ENCODE measurements at regions not wholly inside any gene's neighbourhood (a gene's known extent, or its start where the extent isn't known, plus 50 kb on each side); places are given as distances from the start of the nearest gene placed in this dataset.
A peak's percentile ranks its signal among the peaks of the same experiment; 100 is the strongest.

- H3K4me3 ChIP-seq (ENCODE audit: low read depth, low read length), result no peak overlapping the region
- no peaks in the 10 kb centered on the region for H3K27me3 ChIP-seq (ENCODE audit: control insufficient read depth, insufficient read depth, low read length)
- FAIRE-seq (no peak), DNase-seq (ENCODE audit: low read depth) (no peak)
- TF ChIP-seq CTCF (IDR thresholded peaks at IDR 0.05; ENCODE audit: insufficient read depth, low read length, severe bottlenecking), result no peak
- no peaks in the 10 kb centered on the region for H3K36me3 ChIP-seq (ENCODE audit: control insufficient read depth, insufficient read depth, low read length)
Observed at GRCh38 chr16:63856537-63856936, 1265.3 kb downstream of the CDH11 start.

GRCh38 chr16:63850979-63851378, 1270.9 kb downstream of the CDH11 start:
- DNase-seq (ENCODE audit: low read depth) (no peak), FAIRE-seq (no peak)
- H3K27me3 ChIP-seq (ENCODE audit: control insufficient read depth, insufficient read depth, low read length), result no peaks in the 10 kb centered on the region
- TF ChIP-seq CTCF (IDR thresholded peaks at IDR 0.05; ENCODE audit: insufficient read depth, low read length, severe bottlenecking), result no peak
- no peak overlapping the region for H3K4me3 ChIP-seq (ENCODE audit: low read depth, low read length)
- H3K36me3 ChIP-seq (ENCODE audit: control insufficient read depth, insufficient read depth, low read length), result no peaks in the 10 kb centered on the region

GRCh38 chr16:63841271-63841670, 1280.6 kb downstream of the CDH11 start:
- no peaks in the 10 kb centered on the region for H3K27me3 ChIP-seq (ENCODE audit: control insufficient read depth, insufficient read depth, low read length)
- no peaks in the 10 kb centered on the region for H3K36me3 ChIP-seq (ENCODE audit: control insufficient read depth, insufficient read depth, low read length)
- no peak overlapping the region for H3K4me3 ChIP-seq (ENCODE audit: low read depth, low read length)
- TF ChIP-seq CTCF (IDR thresholded peaks at IDR 0.05; ENCODE audit: insufficient read depth, low read length, severe bottlenecking), result no peak
- FAIRE-seq (no peak), DNase-seq (ENCODE audit: low read depth) (no peak)

- FAIRE-seq, result no peak
- Histone ChIP-seq H3K27me3 (ENCODE audit: control insufficient read depth, insufficient read depth, low read length) (no peaks in the 10 kb centered on the region), H3K36me3 (ENCODE audit: control insufficient read depth, insufficient read depth, low read length) (no peaks in the 10 kb centered on the region), H3K4me3 (ENCODE audit: low read depth, low read length) (no peak overlapping the region)
- DNase-seq (ENCODE audit: low read depth), result no peak
- no peak for TF ChIP-seq CTCF (IDR thresholded peaks at IDR 0.05; ENCODE audit: insufficient read depth, low read length, severe bottlenecking)
Observed at GRCh38 chr16:63830061-63830460, 1291.8 kb downstream of the CDH11 start.

GRCh38 chr16:63822818-63823217, 1299.0 kb downstream of the CDH11 start:
- no peak for TF ChIP-seq CTCF (IDR thresholded peaks at IDR 0.05; ENCODE audit: insufficient read depth, low read length, severe bottlenecking)
- Histone ChIP-seq H3K4me3 (ENCODE audit: low read depth, low read length) (no peak overlapping the region), H3K27me3 (ENCODE audit: control insufficient read depth, insufficient read depth, low read length) (no peaks in the 10 kb centered on the region), H3K36me3 (ENCODE audit: control insufficient read depth, insufficient read depth, low read length) (no peaks in the 10 kb centered on the region)
- FAIRE-seq, result no peak
- DNase-seq (ENCODE audit: low read depth), result no peak

- FAIRE-seq (no peak), DNase-seq (ENCODE audit: low read depth) (peak; percentile 44)
- TF ChIP-seq CTCF (IDR thresholded peaks at IDR 0.05; ENCODE audit: insufficient read depth, low read length, severe bottlenecking), result no peak
- Histone ChIP-seq H3K27me3 (ENCODE audit: control insufficient read depth, insufficient read depth, low read length) (no peaks in the 10 kb centered on the region), H3K36me3 (ENCODE audit: control insufficient read depth, insufficient read depth, low read length) (no peaks in the 10 kb centered on the region), H3K4me3 (ENCODE audit: low read depth, low read length) (no peak overlapping the region)
Observed at GRCh38 chr16:63816276-63816675, 1305.6 kb downstream of the CDH11 start.

All from bronchial epithelial cell (primary cell).